Lung (tissue), 11 donors: ENCODE measurements at regions not wholly inside any gene's neighbourhood (a gene's known extent, or its start where the extent isn't known, plus 50 kb on each side); places are given as distances from the start of the nearest gene placed in this dataset.

Experiments
- ATAC-seq: fragments of 200-7000 bp; cut with Tn5 transposase; one replicate; pipeline ENCODE4 v1.9.1; 2020; ENCODE audit warnings: moderate number of reproducible peaks; ENCODE audit not compliant: insufficient read depth, low FRiP score
- DNase-seq, 3 donors: peaks; one replicate each; pipeline ENCODE4 v3.0.0-alpha.2; 2013 to 2017
- H3K27ac ChIP-seq, 2 donors: one replicate each; pipeline ENCODE4 v1.5.1; 2013; ENCODE audit warnings: mild to moderate bottlenecking in 2 of 2, moderate library complexity in 2 of 2, control low read depth in 1 of 2, inconsistent platforms in 1 of 2, low read depth in 1 of 2, low read length in 1 of 2
- H3K27me3 ChIP-seq, 3 donors: one replicate each; pipeline ENCODE4 v1.5.1; 2013; ENCODE audit warnings: low read length in 2 of 3; ENCODE audit not compliant: control insufficient read depth in 3 of 3, insufficient read depth in 3 of 3
- H3K36me3 ChIP-seq, 4 donors: one replicate each; pipeline ENCODE4 v1.5.1; 2013; ENCODE audit warnings: low read length in 4 of 4, mild to moderate bottlenecking in 1 of 4, moderate library complexity in 1 of 4; ENCODE audit not compliant: control insufficient read depth in 4 of 4, insufficient read depth in 4 of 4
- H3K4me1 ChIP-seq, 5 donors: one replicate each; pipeline ENCODE4 v1.5.1; 2013; ENCODE audit warnings: low read length in 5 of 5, mild to moderate bottlenecking in 2 of 5, moderate library complexity in 1 of 5; ENCODE audit not compliant: control insufficient read depth in 5 of 5, insufficient read depth in 5 of 5
- H3K4me3 ChIP-seq: one replicate; pipeline ENCODE4 v1.5.1; 2013; ENCODE audit warnings: mild to moderate bottlenecking, control low read depth, moderate library complexity
- H3K9ac ChIP-seq, 2 donors: one replicate each; pipeline ENCODE4 v1.5.1; 2013; ENCODE audit warnings: low read length in 2 of 2, control low read depth in 1 of 2; ENCODE audit not compliant: insufficient read depth in 1 of 2
- H3K9me3 ChIP-seq, 4 donors: one replicate each; pipeline ENCODE4 v1.5.1; 2013; ENCODE audit warnings: low read length in 3 of 4, mild to moderate bottlenecking in 1 of 4, moderate library complexity in 1 of 4; ENCODE audit not compliant: control insufficient read depth in 4 of 4, insufficient read depth in 3 of 4
- CTCF ChIP-seq: IDR thresholded peaks from 2 replicates; pipeline ENCODE4 v1.5.1; 2012; ENCODE audit warnings: mild to moderate bottlenecking; ENCODE audit errors: control extremely low read depth, extremely low read depth
- WGBS, 2 donors: extraction: QIAGEN DNeasy Blood & Tissue Kit; methylation state at CpG; one replicate each; pipeline ENCODE4 v1.1.7; 2013; 5-methylcytosine and 5-hydroxymethylcytosine counted together
- donor health status: control.
- donor health status: control.
- donor health status: Bipolar disorder and iron deficiency.
- donor health status: healthy.
- donor health status: DM: yes; HTN: yes; CAD: no.

GRCh38 chr22:49251371-49251770 is 576.3 kb downstream of the BRD1 start:
- H3K4me1 ChIP-seq = no peaks in the 10 kb centered on the region
- peaks cover 0 to 7% (median 0%) of the 10 kb centered on the region in 4 donors for H3K9me3 ChIP-seq
- H3K36me3 ChIP-seq = no peaks in the 10 kb centered on the region
- H3K4me3 ChIP-seq = no peak overlapping the region
- 73 to 82% methylated on average over 6 of the region's 6 CpGs for WGBS, 2 donors
- no peak overlapping the region for H3K27ac ChIP-seq
- no peaks in the 10 kb centered on the region for H3K27me3 ChIP-seq
- DNase-seq = no peak
- no peak for TF ChIP-seq CTCF
- ATAC-seq = no peak
- no peak overlapping the region for H3K9ac ChIP-seq

- no peaks in the 10 kb centered on the region for H3K36me3 ChIP-seq
- no peak for DNase-seq
- no peak overlapping the region for H3K27ac ChIP-seq
- no peaks in the 10 kb centered on the region for H3K27me3 ChIP-seq
- H3K9ac ChIP-seq = no peak overlapping the region
- ATAC-seq = no peak
- no peak for TF ChIP-seq CTCF
- no peaks in the 10 kb centered on the region for H3K4me1 ChIP-seq
- H3K9me3 ChIP-seq = no peaks in the 10 kb centered on the region
- no peak overlapping the region for H3K4me3 ChIP-seq
- WGBS, 2 donors = 87 to 88% methylated on average over 18 of the region's 18 CpGs
Observed at GRCh38 chr22:49247194-49247924, 580.3 kb downstream of the BRD1 start.

- Histone ChIP-seq H3K27me3 (no peaks in the 10 kb centered on the region), H3K4me3 (no peak overlapping the region), H3K4me1 (no peaks in the 10 kb centered on the region), H3K9ac (no peak overlapping the region), H3K9me3 (no peaks in the 10 kb centered on the region), H3K36me3 (no peaks in the 10 kb centered on the region), H3K27ac (no peak overlapping the region)
- DNase-seq (no peak), ATAC-seq (no peak)
- no peak for TF ChIP-seq CTCF
- 90 to 91% methylated on average over 16 of the region's 16 CpGs for WGBS, 2 donors
Observed at GRCh38 chr22:49244466-49245420, 582.9 kb downstream of the BRD1 start.
